Neural cell (in vitro differentiated cells): ENCODE measurements at regions not wholly inside any gene's neighbourhood (a gene's known extent, or its start where the extent isn't known, plus 50 kb on each side); places are given as distances from the start of the nearest gene placed in this dataset.

Source experiments
- H2AFZ ChIP-seq: fragments of 200-600, 300-800 bp; sonication (generic), shearing (Covaris generic); 2 replicates; pipeline ENCODE4 v1.6.0; 2014; ENCODE audit warnings: low read depth, mild to moderate bottlenecking, antibody characterized with exemption, low read length, moderate library complexity
- H3F3A ChIP-seq: fragments of 200-600 bp; shearing (Covaris generic); 2 replicates; pipeline ENCODE4 v1.6.1; 2016; ENCODE audit warnings: mild to moderate bottlenecking, moderate library complexity, mixed read lengths, antibody characterized with exemption, low read length; ENCODE audit not compliant: insufficient read depth, poor library complexity, severe bottlenecking
- H3K27ac ChIP-seq: fragments of 200-600, 300-800 bp; sonication (generic), shearing (Covaris generic); 2 replicates; pipeline ENCODE4 v1.5.1; 2014; ENCODE audit warnings: mild to moderate bottlenecking, low read length, moderate library complexity
- H3K27me3 ChIP-seq: fragments of 300-800, 200-600 bp; sonication (generic), shearing (Covaris generic); 2 replicates; pipeline ENCODE4 v1.6.0; 2014; ENCODE audit warnings: mild to moderate bottlenecking, low read depth, low read length, moderate library complexity; ENCODE audit not compliant: insufficient read depth
- H3K36me3 ChIP-seq: fragments of 300-800, 200-600 bp; sonication (generic), shearing (Covaris generic); 2 replicates; pipeline ENCODE4 v1.5.1; 2014; ENCODE audit warnings: mild to moderate bottlenecking, antibody characterized with exemption, low read length, moderate library complexity; ENCODE audit not compliant: insufficient read depth
- H3K4me2 ChIP-seq: fragments of 300-800, 200-600 bp; sonication (generic), shearing (Covaris generic); 2 replicates; pipeline ENCODE4 v1.6.0; 2014; ENCODE audit warnings: mild to moderate bottlenecking, low read length
- H3K4me3 ChIP-seq: fragments of 300-800, 200-600 bp; sonication (generic), shearing (Covaris generic); 2 replicates; pipeline ENCODE4 v1.5.1; 2014; ENCODE audit warnings: mild to moderate bottlenecking, low read length, moderate library complexity
- H3K79me2 ChIP-seq: fragments of 200-600 bp; shearing (Covaris generic); replicated peaks from 2 replicates; pipeline ENCODE4 v1.6.0; 2014; ENCODE audit warnings: mild to moderate bottlenecking, low read length, moderate library complexity; ENCODE audit not compliant: insufficient read depth
- H3K9ac ChIP-seq: fragments of 300-800, 200-600 bp; sonication (generic), shearing (Covaris generic); 2 replicates; pipeline ENCODE4 v1.6.1; 2016; ENCODE audit warnings: mild to moderate bottlenecking, low read length, mixed read lengths
- H3K9me2 ChIP-seq: fragments of 200-600 bp; shearing (Covaris generic); 2 replicates; pipeline ENCODE4 v1.6.1; 2016; ENCODE audit warnings: mild to moderate bottlenecking, low read length, mixed read lengths; ENCODE audit not compliant: insufficient read depth
- H3K9me3 ChIP-seq: fragments of 200-600, 300-800 bp; sonication (generic), shearing (Covaris generic); 2 replicates; pipeline ENCODE4 v1.6.1; 2016; ENCODE audit warnings: mild to moderate bottlenecking, mixed run types, low read length, moderate library complexity, mixed read lengths
- H4K20me1 ChIP-seq: fragments of 200-600 bp; shearing (Covaris generic); 2 replicates; pipeline ENCODE4 v1.6.1; 2016; ENCODE audit warnings: mild to moderate bottlenecking, mixed run types; ENCODE audit not compliant: insufficient read depth
- EP300 ChIP-seq: fragments of 450-650 bp; conservative IDR thresholded peaks from 2 replicates; pipeline ENCODE4 v1.6.1; 2014; ENCODE audit warnings: antibody characterized with exemption, mild to moderate bottlenecking, moderate library complexity; ENCODE audit not compliant: poor library complexity, severe bottlenecking
- EZH2 ChIP-seq: fragments of 200-600, 300-800 bp; shearing (Covaris generic), sonication (generic); IDR thresholded peaks from 2 replicates; pipeline ENCODE4 v1.6.1; 2014; ENCODE audit warnings: antibody characterized with exemption, low read length, borderline replicate concordance, mild to moderate bottlenecking; ENCODE audit not compliant: insufficient read depth, poor library complexity, severe bottlenecking
- MXI1 ChIP-seq: fragments of 450-650 bp; conservative IDR thresholded peaks from 2 replicates; pipeline ENCODE4 v1.6.1; 2014; ENCODE audit warnings: antibody characterized with exemption, mild to moderate bottlenecking; ENCODE audit not compliant: poor library complexity, severe bottlenecking
- POLR2AphosphoS5 ChIP-seq: IDR thresholded peaks from 2 replicates; pipeline ENCODE4 v1.6.1; 2012
- RAD21 ChIP-seq: fragments of 450-650 bp; conservative IDR thresholded peaks from 2 replicates; pipeline ENCODE4 v1.6.1; 2014; ENCODE audit warnings: antibody characterized with exemption, mild to moderate bottlenecking, moderate library complexity
- REST ChIP-seq: IDR thresholded peaks from 2 replicates; pipeline ENCODE4 v1.6.1; 2012; ENCODE audit warnings: borderline replicate concordance
- SMC3 ChIP-seq: fragments of 450-650 bp; conservative IDR thresholded peaks from 2 replicates; pipeline ENCODE4 v1.6.1; 2014; ENCODE audit warnings: antibody characterized with exemption, mild to moderate bottlenecking, moderate library complexity; ENCODE audit not compliant: poor library complexity
- TAF1 ChIP-seq: IDR thresholded peaks from 2 replicates; pipeline ENCODE4 v1.6.1; 2012; ENCODE audit warnings: low read depth
- TF ChIP-seq, protein P1 (sequence below): fragments of 450-650 bp; IDR thresholded peaks from 2 replicates; pipeline ENCODE4 v1.5.1; 2014; ENCODE audit warnings: antibody characterized with exemption, mild to moderate bottlenecking, moderate library complexity; ENCODE audit not compliant: poor library complexity, severe bottlenecking

DNA sequence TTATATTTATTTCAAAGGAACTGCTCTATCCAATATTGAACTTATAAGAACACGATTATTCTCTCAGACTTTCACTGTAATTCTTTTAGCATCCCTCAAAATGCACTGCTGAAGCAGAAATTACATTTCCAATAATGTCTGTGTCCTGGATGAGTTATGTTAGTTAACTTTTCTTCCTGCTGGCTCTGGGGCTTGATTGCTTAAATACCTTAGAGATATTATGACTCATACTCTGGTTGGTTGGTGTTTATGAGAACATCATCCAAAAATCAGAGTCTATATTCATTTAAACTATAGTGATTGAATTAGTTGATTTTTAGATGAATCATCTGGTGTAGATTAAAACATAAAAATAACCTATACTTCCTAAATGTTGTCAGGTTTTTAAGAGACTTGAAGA lies 246.3 kb upstream of the VWC2 start:
- Histone ChIP-seq H2AFZ (no peak overlapping the region), H4K20me1 (no peaks in the 10 kb centered on the region), H3K27me3 (no peaks in the 10 kb centered on the region), H3K27ac (no peak overlapping the region), H3K4me3 (no peak overlapping the region), H3K9me3 (no peaks in the 10 kb centered on the region), H3K36me3 (no peaks in the 10 kb centered on the region), H3K4me2 (no peak overlapping the region), H3K79me2 (no peaks in the 10 kb centered on the region), H3K9ac (no peak overlapping the region), H3F3A (no peaks in the 10 kb centered on the region), H3K9me2 (no peaks in the 10 kb centered on the region)
- TF ChIP-seq EZH2 (no peak), REST (no peak), POLR2AphosphoS5 (no peak), EP300 (no peak), MXI1 (no peak), TAF1 (no peak), SMC3 (no peak), RAD21 (no peak)
- TF ChIP-seq, protein P1, sequence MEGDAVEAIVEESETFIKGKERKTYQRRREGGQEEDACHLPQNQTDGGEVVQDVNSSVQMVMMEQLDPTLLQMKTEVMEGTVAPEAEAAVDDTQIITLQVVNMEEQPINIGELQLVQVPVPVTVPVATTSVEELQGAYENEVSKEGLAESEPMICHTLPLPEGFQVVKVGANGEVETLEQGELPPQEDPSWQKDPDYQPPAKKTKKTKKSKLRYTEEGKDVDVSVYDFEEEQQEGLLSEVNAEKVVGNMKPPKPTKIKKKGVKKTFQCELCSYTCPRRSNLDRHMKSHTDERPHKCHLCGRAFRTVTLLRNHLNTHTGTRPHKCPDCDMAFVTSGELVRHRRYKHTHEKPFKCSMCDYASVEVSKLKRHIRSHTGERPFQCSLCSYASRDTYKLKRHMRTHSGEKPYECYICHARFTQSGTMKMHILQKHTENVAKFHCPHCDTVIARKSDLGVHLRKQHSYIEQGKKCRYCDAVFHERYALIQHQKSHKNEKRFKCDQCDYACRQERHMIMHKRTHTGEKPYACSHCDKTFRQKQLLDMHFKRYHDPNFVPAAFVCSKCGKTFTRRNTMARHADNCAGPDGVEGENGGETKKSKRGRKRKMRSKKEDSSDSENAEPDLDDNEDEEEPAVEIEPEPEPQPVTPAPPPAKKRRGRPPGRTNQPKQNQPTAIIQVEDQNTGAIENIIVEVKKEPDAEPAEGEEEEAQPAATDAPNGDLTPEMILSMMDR: no peak

GRCh38 chr7:49530481-49530880 lies 243.0 kb upstream of the VWC2 start:
- Histone ChIP-seq H3K9me2 (no peaks in the 10 kb centered on the region), H3K4me3 (no peak overlapping the region), H3K27ac (no peak overlapping the region), H3K27me3 (no peaks in the 10 kb centered on the region), H2AFZ (no peak overlapping the region), H3F3A (no peaks in the 10 kb centered on the region), H3K9me3 (no peaks in the 10 kb centered on the region), H4K20me1 (no peaks in the 10 kb centered on the region), H3K9ac (no peak overlapping the region), H3K36me3 (no peaks in the 10 kb centered on the region), H3K4me2 (no peak overlapping the region), H3K79me2 (no peaks in the 10 kb centered on the region)
- TF ChIP-seq SMC3: no peak
- TF ChIP-seq RAD21: no peak
- no peak for TF ChIP-seq POLR2AphosphoS5
- no peak for TF ChIP-seq EP300
- TF ChIP-seq MXI1: no peak
- TF ChIP-seq, protein P1: no peak
- no peak for TF ChIP-seq TAF1
- TF ChIP-seq EZH2: no peak
- no peak for TF ChIP-seq REST
